22Rv1 (cell line): ENCODE measurements at regions not wholly inside any gene's neighbourhood (a gene's known extent, or its start where the extent isn't known, plus 50 kb on each side); places are given as distances from the start of the nearest gene placed in this dataset.

Source experiments
- ZFX ChIP-seq: fragments of 450-650 bp; IDR thresholded peaks from 2 replicates; pipeline ENCODE4 v1.6.1; 2017; ENCODE audit warnings: antibody characterized with exemption, borderline replicate concordance
- TF ChIP-seq, protein P1 (sequence below): fragments of 450-650 bp; IDR thresholded peaks from 2 replicates; pipeline ENCODE4 v1.5.1; 2017; ENCODE audit warnings: mild to moderate bottlenecking

DNA sequence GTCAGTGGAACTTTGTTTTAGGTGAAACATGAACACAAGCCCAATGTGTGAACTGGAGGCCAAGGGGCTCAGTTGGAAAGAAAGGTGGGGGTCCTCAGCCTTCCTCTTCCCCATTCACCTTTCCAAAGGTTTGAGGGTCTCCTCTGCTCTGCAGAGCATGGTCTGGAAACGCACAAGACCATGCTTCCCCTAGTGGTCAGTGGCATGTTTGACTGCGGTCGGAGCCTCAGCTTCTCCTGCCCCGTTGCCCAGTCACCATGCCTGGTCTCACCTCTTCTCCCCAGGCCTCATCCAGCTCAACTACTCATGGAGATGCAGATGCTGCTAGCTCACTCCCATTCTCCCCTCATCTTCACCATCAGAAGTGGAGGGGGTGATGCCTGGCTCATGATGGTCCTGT is 340.3 kb downstream of the GADD45G start:
- TF ChIP-seq, protein P1, sequence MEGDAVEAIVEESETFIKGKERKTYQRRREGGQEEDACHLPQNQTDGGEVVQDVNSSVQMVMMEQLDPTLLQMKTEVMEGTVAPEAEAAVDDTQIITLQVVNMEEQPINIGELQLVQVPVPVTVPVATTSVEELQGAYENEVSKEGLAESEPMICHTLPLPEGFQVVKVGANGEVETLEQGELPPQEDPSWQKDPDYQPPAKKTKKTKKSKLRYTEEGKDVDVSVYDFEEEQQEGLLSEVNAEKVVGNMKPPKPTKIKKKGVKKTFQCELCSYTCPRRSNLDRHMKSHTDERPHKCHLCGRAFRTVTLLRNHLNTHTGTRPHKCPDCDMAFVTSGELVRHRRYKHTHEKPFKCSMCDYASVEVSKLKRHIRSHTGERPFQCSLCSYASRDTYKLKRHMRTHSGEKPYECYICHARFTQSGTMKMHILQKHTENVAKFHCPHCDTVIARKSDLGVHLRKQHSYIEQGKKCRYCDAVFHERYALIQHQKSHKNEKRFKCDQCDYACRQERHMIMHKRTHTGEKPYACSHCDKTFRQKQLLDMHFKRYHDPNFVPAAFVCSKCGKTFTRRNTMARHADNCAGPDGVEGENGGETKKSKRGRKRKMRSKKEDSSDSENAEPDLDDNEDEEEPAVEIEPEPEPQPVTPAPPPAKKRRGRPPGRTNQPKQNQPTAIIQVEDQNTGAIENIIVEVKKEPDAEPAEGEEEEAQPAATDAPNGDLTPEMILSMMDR: no peak
- TF ChIP-seq ZFX: no peak
